Choroid plexus epithelial cell (primary cell): ENCODE measurements at regions not wholly inside any gene's neighbourhood (a gene's known extent, or its start where the extent isn't known, plus 50 kb on each side); places are given as distances from the start of the nearest gene placed in this dataset.

Experiments used
- DNase-seq: peaks from one replicate; pipeline ENCODE4 v3.0.0-alpha.2; 2010; ENCODE audit warnings: low read depth
- H3K4me3 ChIP-seq: 2 replicates; pipeline ENCODE4 v1.5.1; 2011; ENCODE audit warnings: low read depth, mild to moderate bottlenecking, control low read depth, low read length, moderate library complexity
- TF ChIP-seq, protein P1 (sequence below): conservative IDR thresholded peaks from 2 replicates; pipeline ENCODE4 v1.5.1; 2011; ENCODE audit warnings: low read depth, mild to moderate bottlenecking, control low read depth, inconsistent platforms, low read length, moderate library complexity

DNA sequence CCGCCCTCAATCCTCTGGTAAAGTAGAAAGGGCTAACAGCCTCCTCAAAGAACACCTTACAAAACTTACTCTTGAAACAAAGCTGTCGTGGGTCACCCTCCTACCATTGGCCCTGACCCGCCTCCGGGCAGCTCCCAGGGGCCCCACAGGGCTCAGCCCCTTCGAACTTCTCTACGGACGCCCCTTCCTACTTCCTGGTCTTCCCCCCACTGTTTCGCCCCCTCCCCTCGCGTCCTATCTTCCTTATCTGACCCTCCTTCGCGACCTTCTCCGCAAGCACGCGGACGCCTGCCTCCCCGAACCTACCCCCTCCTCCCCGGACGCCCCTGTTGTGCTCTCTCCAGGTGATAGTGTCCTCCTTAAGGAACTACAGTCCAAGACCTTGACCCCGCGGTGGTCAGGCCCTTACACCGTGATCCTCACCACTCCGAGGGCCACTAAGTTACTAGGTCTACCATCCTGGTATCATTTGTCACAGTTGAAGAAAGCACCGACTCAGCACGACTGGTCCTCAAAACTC lies 963.1 kb downstream of the RPA4 start:
- no peak overlapping the region for H3K4me3 ChIP-seq
- no peak for DNase-seq
- TF ChIP-seq, protein P1, sequence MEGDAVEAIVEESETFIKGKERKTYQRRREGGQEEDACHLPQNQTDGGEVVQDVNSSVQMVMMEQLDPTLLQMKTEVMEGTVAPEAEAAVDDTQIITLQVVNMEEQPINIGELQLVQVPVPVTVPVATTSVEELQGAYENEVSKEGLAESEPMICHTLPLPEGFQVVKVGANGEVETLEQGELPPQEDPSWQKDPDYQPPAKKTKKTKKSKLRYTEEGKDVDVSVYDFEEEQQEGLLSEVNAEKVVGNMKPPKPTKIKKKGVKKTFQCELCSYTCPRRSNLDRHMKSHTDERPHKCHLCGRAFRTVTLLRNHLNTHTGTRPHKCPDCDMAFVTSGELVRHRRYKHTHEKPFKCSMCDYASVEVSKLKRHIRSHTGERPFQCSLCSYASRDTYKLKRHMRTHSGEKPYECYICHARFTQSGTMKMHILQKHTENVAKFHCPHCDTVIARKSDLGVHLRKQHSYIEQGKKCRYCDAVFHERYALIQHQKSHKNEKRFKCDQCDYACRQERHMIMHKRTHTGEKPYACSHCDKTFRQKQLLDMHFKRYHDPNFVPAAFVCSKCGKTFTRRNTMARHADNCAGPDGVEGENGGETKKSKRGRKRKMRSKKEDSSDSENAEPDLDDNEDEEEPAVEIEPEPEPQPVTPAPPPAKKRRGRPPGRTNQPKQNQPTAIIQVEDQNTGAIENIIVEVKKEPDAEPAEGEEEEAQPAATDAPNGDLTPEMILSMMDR = no peak

GRCh38 chrX:97847885-97848679 lies 964.4 kb downstream of the RPA4 start:
- no peak for DNase-seq
- H3K4me3 ChIP-seq = no peak overlapping the region
- TF ChIP-seq, protein P1 = no peak

DNA sequence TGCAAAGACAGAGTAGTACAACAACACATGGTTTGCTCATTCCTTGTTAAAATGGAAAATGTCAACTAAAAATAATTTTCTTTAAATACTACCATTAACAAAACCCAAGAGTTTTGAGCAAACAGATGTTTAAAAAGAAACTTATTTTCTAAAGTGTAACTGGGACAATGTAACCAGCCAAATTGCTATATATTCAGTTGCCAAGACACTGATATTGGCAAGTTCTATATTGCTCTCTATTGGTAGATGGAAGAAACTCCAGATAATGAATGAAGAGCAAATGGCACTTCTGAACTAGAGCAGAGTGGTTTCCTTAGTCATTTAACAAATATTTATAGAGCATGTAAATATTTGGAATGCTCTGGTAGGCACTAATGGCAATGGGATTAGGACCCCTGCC lies 966.2 kb downstream of the RPA4 start:
- no peak overlapping the region for H3K4me3 ChIP-seq
- DNase-seq = no peak
- TF ChIP-seq, protein P1 = no peak

DNA sequence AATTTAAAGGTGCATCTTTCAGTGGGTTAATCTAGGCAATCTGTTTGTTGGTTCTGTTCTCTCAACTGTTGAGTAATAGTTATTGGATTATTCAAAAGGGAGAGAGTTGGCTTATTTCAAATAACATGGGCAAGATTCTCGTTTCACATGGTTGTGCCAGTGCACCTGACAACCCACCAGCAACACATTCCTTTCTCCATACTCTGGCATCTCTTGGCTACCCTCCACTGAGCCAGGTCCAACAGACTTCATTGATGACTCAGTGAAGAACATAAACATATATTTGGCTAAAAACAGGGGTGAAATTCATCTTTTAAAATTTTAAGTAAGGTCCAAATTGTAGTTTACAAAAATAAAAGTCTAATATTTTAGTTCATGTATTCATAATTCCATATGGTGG lies 967.2 kb downstream of the RPA4 start:
- TF ChIP-seq, protein P1 = no peak
- no peak overlapping the region for H3K4me3 ChIP-seq
- no peak for DNase-seq

DNA sequence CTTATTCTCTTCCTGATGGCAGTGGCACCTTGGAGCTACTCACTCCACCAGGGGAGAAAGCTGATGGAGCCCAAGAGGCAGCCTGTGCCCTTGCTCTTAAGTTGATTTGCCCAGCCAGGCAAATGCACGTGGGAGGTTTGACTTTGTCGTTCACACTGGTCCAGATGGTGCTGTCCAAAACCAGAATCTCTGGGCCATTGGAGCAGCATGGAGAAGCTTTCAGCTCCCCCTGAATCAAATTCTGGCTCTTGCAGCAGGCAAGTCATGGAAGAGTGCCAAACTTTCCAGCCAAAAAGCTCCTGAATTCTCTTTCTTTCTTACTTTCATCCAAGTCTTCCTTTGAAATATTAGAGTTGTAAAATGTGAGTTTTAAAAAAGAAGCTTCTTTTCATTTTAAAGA lies 970.4 kb downstream of the RPA4 start:
- TF ChIP-seq, protein P1 = no peak
- no peak for DNase-seq
- H3K4me3 ChIP-seq = no peak overlapping the region

- TF ChIP-seq, protein P1 = no peak
- peak; percentile 1 for DNase-seq
Observed at GRCh38 chrX:97858592-97858991, 974.9 kb downstream of the RPA4 start.

GRCh38 chrX:97860226-97860625 lies 976.5 kb downstream of the RPA4 start:
- peak; percentile 6 for DNase-seq
- no peak overlapping the region for H3K4me3 ChIP-seq
- TF ChIP-seq, protein P1 = no peak

More at GRCh38 chrX:97858592-97858991, 974.9 kb downstream of the RPA4 start:
- no peak overlapping the region for H3K4me3 ChIP-seq
